ENCODE measurements at regions not wholly inside any gene's neighbourhood (a gene's known extent, or its start where the extent isn't known, plus 50 kb on each side); places are given as distances from the start of the nearest gene placed in this dataset.
A peak's percentile ranks its signal among the peaks of the same experiment; 100 is the strongest.
"Not testable (repeated sequence)": the region's sequence is repeated elsewhere in the genome, so short reads cannot be mapped to it uniquely, and the experiment has no call there.

- no peaks in the 10 kb centered on the region for H3K27me3 ChIP-seq (ENCODE audit: control insufficient read depth, insufficient read depth, low read length)
- no peak overlapping the region for H3K27ac ChIP-seq (ENCODE audit: low read depth, low read length)
- peaks cover 24% of the 10 kb centered on the region for H3K4me1 ChIP-seq (ENCODE audit: control insufficient read depth, insufficient read depth, low read length)
- no peaks in the 10 kb centered on the region for H3K9me3 ChIP-seq (ENCODE audit: control insufficient read depth, insufficient read depth, low read length)
- no peak overlapping the region for H3K9ac ChIP-seq (ENCODE audit: low read depth, low read length)
- no peaks in the 10 kb centered on the region for H3K36me3 ChIP-seq (ENCODE audit: control insufficient read depth, insufficient read depth, low read length)
- no peak overlapping the region for H3K4me3 ChIP-seq (ENCODE audit: low read depth, low read length)
These were observed 533.2 kb downstream of the XYLT1 start for GRCh38 chr16:16937576-16937975.

DNA sequence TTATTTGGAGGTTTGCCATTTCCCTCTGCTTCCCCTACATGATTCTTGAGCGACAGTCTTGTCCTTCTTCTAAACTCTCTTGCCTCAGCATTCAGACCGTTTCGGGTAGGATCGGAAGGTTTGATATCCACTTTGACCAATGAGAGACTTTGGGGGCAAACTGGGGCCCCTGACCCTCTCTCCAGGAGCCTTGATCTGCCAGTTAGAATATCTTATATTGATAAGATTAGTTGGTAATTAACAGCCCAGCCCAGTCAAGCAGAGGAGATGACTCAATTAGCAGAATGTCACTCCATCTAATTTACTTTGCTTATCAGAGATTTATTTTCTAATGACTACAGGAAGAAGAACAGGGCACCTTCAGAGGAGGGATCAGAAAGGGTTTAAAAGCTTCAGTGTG lies 532.8 kb downstream of the XYLT1 start:
- no peaks in the 10 kb centered on the region for H3K36me3 ChIP-seq (ENCODE audit: control insufficient read depth, insufficient read depth, low read length)

DNA sequence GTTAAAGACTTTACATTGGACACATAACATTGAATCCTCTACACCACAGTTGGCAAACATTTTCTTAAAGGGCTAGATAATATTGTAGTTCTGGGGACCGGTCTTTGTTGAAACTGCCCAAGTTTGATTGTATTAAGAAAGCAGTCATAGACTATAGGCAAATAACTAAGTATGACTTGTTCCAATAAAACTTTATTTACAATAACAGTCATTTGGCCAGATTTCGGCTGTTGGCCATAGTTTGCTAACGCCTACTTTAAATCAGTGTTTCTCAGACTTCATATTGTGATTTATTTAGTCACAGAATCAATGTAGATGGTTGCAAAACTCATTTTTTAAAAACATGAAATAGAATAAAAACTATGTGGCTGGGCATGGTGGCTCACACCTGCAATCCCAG lies 531.8 kb downstream of the XYLT1 start:
- no peak overlapping the region for H3K9ac ChIP-seq (ENCODE audit: low read depth, low read length)
- no peak overlapping the region for H3K27ac ChIP-seq (ENCODE audit: low read depth, low read length)
- no peak overlapping the region for H3K4me3 ChIP-seq (ENCODE audit: low read depth, low read length)
- no peaks in the 10 kb centered on the region for H3K9me3 ChIP-seq (ENCODE audit: control insufficient read depth, insufficient read depth, low read length)
- H3K36me3 ChIP-seq (ENCODE audit: control insufficient read depth, insufficient read depth, low read length) = no peaks in the 10 kb centered on the region
- H3K4me1 ChIP-seq (ENCODE audit: control insufficient read depth, insufficient read depth, low read length) = peaks cover 34% of the 10 kb centered on the region
- H3K27me3 ChIP-seq (ENCODE audit: control insufficient read depth, insufficient read depth, low read length) = no peaks in the 10 kb centered on the region

More for the DNA sequence above, 532.8 kb downstream of the XYLT1 start:
- Histone ChIP-seq H3K9ac (ENCODE audit: low read depth, low read length) (no peak overlapping the region), H3K27me3 (ENCODE audit: control insufficient read depth, insufficient read depth, low read length) (no peaks in the 10 kb centered on the region), H3K4me3 (ENCODE audit: low read depth, low read length) (no peak overlapping the region), H3K27ac (ENCODE audit: low read depth, low read length) (no peak overlapping the region), H3K4me1 (ENCODE audit: control insufficient read depth, insufficient read depth, low read length) (peaks cover 25% of the 10 kb centered on the region), H3K9me3 (ENCODE audit: control insufficient read depth, insufficient read depth, low read length) (no peaks in the 10 kb centered on the region)

GRCh38 chr16:16940351-16940750 lies 530.4 kb downstream of the XYLT1 start:
- Histone ChIP-seq H3K9ac (ENCODE audit: low read depth, low read length) (peak overlapping the region; percentile 52; the same call in 1 of the 2 replicates), H3K27ac (ENCODE audit: low read depth, low read length) (peak overlapping the region; percentile 88), H3K4me3 (ENCODE audit: low read depth, low read length) (peak overlapping the region; percentile 48), H3K9me3 (ENCODE audit: control insufficient read depth, insufficient read depth, low read length) (no peaks in the 10 kb centered on the region), H3K36me3 (ENCODE audit: control insufficient read depth, insufficient read depth, low read length) (no peaks in the 10 kb centered on the region), H3K27me3 (ENCODE audit: control insufficient read depth, insufficient read depth, low read length) (no peaks in the 10 kb centered on the region), H3K4me1 (ENCODE audit: control insufficient read depth, insufficient read depth, low read length) (peaks cover 41% of the 10 kb centered on the region)

DNA sequence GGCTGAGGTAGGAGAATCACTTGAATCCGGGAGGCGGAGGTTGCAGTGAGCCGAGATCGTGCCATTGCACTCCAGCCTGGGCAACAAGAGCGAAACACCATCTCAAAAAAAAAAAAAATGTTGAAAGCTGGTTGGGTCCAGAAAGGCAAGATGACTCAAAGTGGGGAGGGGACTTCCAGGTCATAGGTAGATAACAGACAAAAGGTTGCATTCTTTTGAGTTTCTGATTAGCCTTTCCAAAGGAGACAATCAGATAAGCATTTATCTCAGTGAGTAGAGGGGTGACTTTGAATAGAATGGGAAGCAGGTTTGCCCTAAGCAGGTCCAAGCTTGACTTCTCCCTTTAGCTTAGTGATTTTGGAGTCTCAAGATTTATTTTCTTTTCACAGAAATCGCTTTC lies 527.9 kb downstream of the XYLT1 start:
- H3K36me3 ChIP-seq (ENCODE audit: control insufficient read depth, insufficient read depth, low read length); H3K9me3 ChIP-seq (ENCODE audit: control insufficient read depth, insufficient read depth, low read length); H3K9ac ChIP-seq (ENCODE audit: low read depth, low read length); H3K27me3 ChIP-seq (ENCODE audit: control insufficient read depth, insufficient read depth, low read length); H3K4me3 ChIP-seq (ENCODE audit: low read depth, low read length): not testable (repeated sequence)
- peak overlapping the region; percentile 80 for H3K27ac ChIP-seq (ENCODE audit: low read depth, low read length)
- peaks cover 41% of the 10 kb centered on the region for H3K4me1 ChIP-seq (ENCODE audit: control insufficient read depth, insufficient read depth, low read length)

DNA sequence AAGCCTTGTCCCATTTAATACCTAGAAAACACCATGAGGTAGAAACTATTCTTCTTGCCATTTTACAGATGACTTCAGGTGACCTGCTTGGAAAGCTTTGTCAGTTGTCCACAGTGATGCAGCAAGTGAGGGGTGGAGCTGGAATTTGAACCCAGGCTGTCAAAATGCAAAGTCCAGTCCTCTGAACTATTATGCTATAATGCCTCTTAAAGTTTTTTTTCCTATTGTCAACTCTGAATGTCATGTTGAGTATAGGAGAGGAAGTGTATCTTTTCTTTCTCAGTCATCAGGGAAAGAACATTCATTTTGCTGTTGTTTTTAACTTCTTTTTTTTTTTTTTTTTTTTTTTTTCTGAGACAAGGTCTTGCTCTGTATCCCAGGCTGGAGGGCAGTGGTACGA lies 525.6 kb downstream of the XYLT1 start:
- H3K27ac ChIP-seq (ENCODE audit: low read depth, low read length) = no peak overlapping the region
- H3K27me3 ChIP-seq (ENCODE audit: control insufficient read depth, insufficient read depth, low read length) = no peaks in the 10 kb centered on the region
- no peak overlapping the region for H3K4me3 ChIP-seq (ENCODE audit: low read depth, low read length)

DNA sequence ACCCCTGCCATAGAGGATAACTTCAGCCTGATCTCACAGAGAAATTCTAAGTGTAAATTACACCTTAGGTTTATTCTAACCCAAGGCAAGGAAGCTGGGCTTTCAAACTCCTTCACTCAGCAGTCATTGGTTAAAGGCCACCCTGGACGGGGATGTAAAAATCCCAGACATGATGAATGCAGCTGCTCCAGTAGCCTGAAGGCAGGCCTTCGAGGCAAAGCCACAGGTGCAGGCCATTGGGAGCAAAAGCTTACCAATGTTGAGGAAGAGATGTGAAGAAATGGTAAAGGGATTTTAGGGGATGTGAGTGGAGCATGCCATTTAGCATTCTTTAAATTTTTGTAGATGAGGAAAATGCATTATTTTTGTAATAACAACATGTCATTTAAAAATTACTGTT lies 514.4 kb downstream of the XYLT1 start:
- Histone ChIP-seq H3K9me3 (ENCODE audit: control insufficient read depth, insufficient read depth, low read length) (no peaks in the 10 kb centered on the region), H3K9ac (ENCODE audit: low read depth, low read length) (no peak overlapping the region), H3K27me3 (ENCODE audit: control insufficient read depth, insufficient read depth, low read length) (no peaks in the 10 kb centered on the region), H3K36me3 (ENCODE audit: control insufficient read depth, insufficient read depth, low read length) (no peaks in the 10 kb centered on the region), H3K4me3 (ENCODE audit: low read depth, low read length) (no peak overlapping the region), H3K27ac (ENCODE audit: low read depth, low read length) (no peak overlapping the region), H3K4me1 (ENCODE audit: control insufficient read depth, insufficient read depth, low read length) (0 out of 2 replicates have a peak, but pooled peaks cover 5% of the 10 kb centered on the region)

More for the DNA sequence above, 525.6 kb downstream of the XYLT1 start:
- H3K4me1 ChIP-seq (ENCODE audit: control insufficient read depth, insufficient read depth, low read length) = peaks cover 33% of the 10 kb centered on the region
- H3K36me3 ChIP-seq (ENCODE audit: control insufficient read depth, insufficient read depth, low read length) = no peaks in the 10 kb centered on the region
- H3K9me3 ChIP-seq (ENCODE audit: control insufficient read depth, insufficient read depth, low read length) = no peaks in the 10 kb centered on the region
- no peak overlapping the region for H3K9ac ChIP-seq (ENCODE audit: low read depth, low read length)

- no peaks in the 10 kb centered on the region for H3K27me3 ChIP-seq (ENCODE audit: control insufficient read depth, insufficient read depth, low read length)
- no peaks in the 10 kb centered on the region for H3K9me3 ChIP-seq (ENCODE audit: control insufficient read depth, insufficient read depth, low read length)
- no peak overlapping the region for H3K9ac ChIP-seq (ENCODE audit: low read depth, low read length)
- H3K4me3 ChIP-seq (ENCODE audit: low read depth, low read length) = no peak overlapping the region
- no peaks in the 10 kb centered on the region for H3K36me3 ChIP-seq (ENCODE audit: control insufficient read depth, insufficient read depth, low read length)
- no peak overlapping the region for H3K27ac ChIP-seq (ENCODE audit: low read depth, low read length)
- H3K4me1 ChIP-seq (ENCODE audit: control insufficient read depth, insufficient read depth, low read length) = 0 out of 2 replicates have a peak, but pooled peaks cover 5% of the 10 kb centered on the region
These were observed 510.0 kb downstream of the XYLT1 start for GRCh38 chr16:16960785-16961184.

- Histone ChIP-seq H3K27ac (ENCODE audit: low read depth, low read length) (no peak overlapping the region), H3K27me3 (ENCODE audit: control insufficient read depth, insufficient read depth, low read length) (no peaks in the 10 kb centered on the region), H3K36me3 (ENCODE audit: control insufficient read depth, insufficient read depth, low read length) (no peaks in the 10 kb centered on the region), H3K9ac (ENCODE audit: low read depth, low read length) (no peak overlapping the region), H3K4me3 (ENCODE audit: low read depth, low read length) (no peak overlapping the region), H3K9me3 (ENCODE audit: control insufficient read depth, insufficient read depth, low read length) (no peaks in the 10 kb centered on the region), H3K4me1 (ENCODE audit: control insufficient read depth, insufficient read depth, low read length) (no peaks in the 10 kb centered on the region)
These were observed 504.3 kb downstream of the XYLT1 start for GRCh38 chr16:16966439-16966838.

DNA sequence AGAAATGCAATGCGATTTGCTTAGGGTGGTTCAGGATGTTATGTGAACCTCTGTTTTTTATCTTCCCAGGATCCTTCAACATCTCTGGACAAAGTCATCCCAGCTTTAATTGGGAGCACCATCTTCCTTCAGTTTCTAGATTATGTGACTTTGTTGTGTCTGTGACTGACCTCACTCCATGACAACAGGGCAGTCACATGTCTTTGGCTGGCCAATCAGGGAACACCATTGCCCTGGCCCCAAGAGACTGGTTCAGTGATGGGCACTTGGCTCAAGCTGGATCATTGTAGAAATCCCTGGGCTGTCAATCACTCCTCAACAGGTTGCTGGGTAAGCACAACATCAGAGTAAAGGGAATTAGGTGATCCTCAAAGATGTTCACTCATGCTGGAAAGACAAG lies 499.7 kb downstream of the XYLT1 start:
- Histone ChIP-seq H3K9ac (ENCODE audit: low read depth, low read length) (no peak overlapping the region), H3K36me3 (ENCODE audit: control insufficient read depth, insufficient read depth, low read length) (no peaks in the 10 kb centered on the region), H3K27me3 (ENCODE audit: control insufficient read depth, insufficient read depth, low read length) (no peaks in the 10 kb centered on the region), H3K9me3 (ENCODE audit: control insufficient read depth, insufficient read depth, low read length) (no peaks in the 10 kb centered on the region), H3K4me3 (ENCODE audit: low read depth, low read length) (no peak overlapping the region), H3K4me1 (ENCODE audit: control insufficient read depth, insufficient read depth, low read length) (no peaks in the 10 kb centered on the region), H3K27ac (ENCODE audit: low read depth, low read length) (no peak overlapping the region)

DNA sequence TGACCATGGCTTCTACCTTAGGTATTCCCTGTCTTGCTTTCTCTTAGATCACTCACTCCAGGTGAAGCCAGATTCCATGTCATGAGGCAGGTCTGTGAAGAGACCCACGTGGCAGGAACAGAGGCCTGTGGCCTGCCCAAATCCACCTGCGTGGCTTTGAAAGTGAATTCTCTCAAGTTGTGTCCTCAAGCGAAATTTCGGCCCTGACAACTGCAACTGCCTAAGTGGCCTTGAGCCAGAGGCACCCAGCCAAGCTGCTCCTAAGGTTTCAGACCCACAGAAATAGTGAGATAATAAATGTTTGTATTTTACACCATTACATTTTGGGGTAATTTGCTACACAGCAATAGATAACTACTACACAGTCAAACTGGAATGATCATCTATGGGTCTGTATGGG lies 497.9 kb downstream of the XYLT1 start:
- Histone ChIP-seq H3K4me1 (ENCODE audit: control insufficient read depth, insufficient read depth, low read length) (no peaks in the 10 kb centered on the region), H3K27ac (ENCODE audit: low read depth, low read length) (no peak overlapping the region)

More for the DNA sequence above, 497.9 kb downstream of the XYLT1 start:
- no peak overlapping the region for H3K4me3 ChIP-seq (ENCODE audit: low read depth, low read length)
- H3K27me3 ChIP-seq (ENCODE audit: control insufficient read depth, insufficient read depth, low read length) = no peaks in the 10 kb centered on the region
- H3K9me3 ChIP-seq (ENCODE audit: control insufficient read depth, insufficient read depth, low read length) = no peaks in the 10 kb centered on the region
- no peak overlapping the region for H3K9ac ChIP-seq (ENCODE audit: low read depth, low read length)
- H3K36me3 ChIP-seq (ENCODE audit: control insufficient read depth, insufficient read depth, low read length) = no peaks in the 10 kb centered on the region
